ENCODE measurements at regions not wholly inside any gene's neighbourhood (a gene's known extent, or its start where the extent isn't known, plus 50 kb on each side); places are given as distances from the start of the nearest gene placed in this dataset.

- POLR2A ChIA-PET, result no interaction called here
- FAIRE-seq (no peak), DNase-seq (ENCODE audit: extremely low read depth in 1 of 4, low spot score in 3 of 4) (no peak), ATAC-seq (no peak)
- CTCF ChIA-PET (ENCODE audit: low intra/inter-chr PET ratio), result no interaction called here
- H3K9me1 ChIP-seq (ENCODE audit: control insufficient read depth, insufficient read depth, low read length), result no peaks in the 10 kb centered on the region
- no peaks in the 10 kb centered on the region for H3K27me3 ChIP-seq (ENCODE audit: control insufficient read depth in 2 of 2, insufficient read depth in 2 of 2, low read length in 2 of 2)
- H3K27ac ChIP-seq (ENCODE audit: extremely low read depth, low read depth, low read length), result no peak overlapping the region
- no peaks in the 10 kb centered on the region for H3K79me2 ChIP-seq (ENCODE audit: control insufficient read depth, insufficient read depth, low read length)
- no peaks in the 10 kb centered on the region for H3K36me3 ChIP-seq (ENCODE audit: control insufficient read depth, insufficient read depth, low read length)
- no peak overlapping the region for H2AFZ ChIP-seq (ENCODE audit: low read depth, low read length)
- H3K4me2 ChIP-seq (ENCODE audit: insufficient read depth, low read length), result no peak overlapping the region
- H4K20me1 ChIP-seq (replicated peaks; ENCODE audit: control insufficient read depth, insufficient read depth, low read length), result no peaks in the 10 kb centered on the region
- no peak overlapping the region for H3K4me3 ChIP-seq
- WGBS (ENCODE audit: insufficient coverage, low coverage, missing lambda C conversion rate), result 0% methylated on average over 4 of the region's 4 CpGs
- TF ChIP-seq FOXJ3 (CRISPR knock-in tag; IDR thresholded peaks at IDR 0.05), result no peak
- TF ChIP-seq USF2 (CRISPR knock-in tag; IDR thresholded peaks at IDR 0.05), result no peak
- no peak for TF ChIP-seq FOXA3 (CRISPR knock-in tag; conservative IDR thresholded peaks at IDR 0.05 in 1 of 2, IDR thresholded peaks at IDR 0.05 in 1 of 2)
- no peaks in the 10 kb centered on the region for H3K4me1 ChIP-seq (replicated peaks in 1 of 2; ENCODE audit: control insufficient read depth in 2 of 2, insufficient read depth in 2 of 2, low read length in 2 of 2)
- intact Hi-C loops (cut with micrococcal nuclease), result no loop called here
- in situ Hi-C loops (cut with MboI), result no loop called here
- H3K9ac ChIP-seq (ENCODE audit: insufficient read depth in 1 of 2, low read depth in 2 of 2, low read length in 2 of 2), result no peak overlapping the region
- no peaks in the 10 kb centered on the region for H3K9me3 ChIP-seq (replicated peaks; ENCODE audit: control insufficient read depth, insufficient read depth, low read depth, low read length)
- no TSS peak for BruUV-seq (replicated peaks)
These were observed 1054.8 kb downstream of the SI start for GRCh38 chr3:164023480-164023879.

GRCh38 chr3:164018500-164018899, 1059.8 kb downstream of the SI start:
- no peaks in the 10 kb centered on the region for H3K36me3 ChIP-seq (ENCODE audit: control insufficient read depth, insufficient read depth, low read length)
- no peaks in the 10 kb centered on the region for H4K20me1 ChIP-seq (replicated peaks; ENCODE audit: control insufficient read depth, insufficient read depth, low read length)
- no peak overlapping the region for H3K27ac ChIP-seq (ENCODE audit: extremely low read depth, low read depth, low read length)
- no peaks in the 10 kb centered on the region for H3K27me3 ChIP-seq (ENCODE audit: control insufficient read depth in 2 of 2, insufficient read depth in 2 of 2, low read length in 2 of 2)
- H2AFZ ChIP-seq (ENCODE audit: low read depth, low read length), result no peak overlapping the region
- no peaks in the 10 kb centered on the region for H3K79me2 ChIP-seq (ENCODE audit: control insufficient read depth, insufficient read depth, low read length)
- no peaks in the 10 kb centered on the region for H3K9me1 ChIP-seq (ENCODE audit: control insufficient read depth, insufficient read depth, low read length)
- FAIRE-seq (no peak), ATAC-seq (no peak), DNase-seq (ENCODE audit: extremely low read depth in 1 of 4, low spot score in 3 of 4) (no peak)
- intact Hi-C loops (cut with micrococcal nuclease) (no loop called here), in situ Hi-C loops (cut with MboI) (no loop called here)
- H3K9me3 ChIP-seq (replicated peaks; ENCODE audit: control insufficient read depth, insufficient read depth, low read depth, low read length), result no peaks in the 10 kb centered on the region
- ChIA-PET CTCF (ENCODE audit: low intra/inter-chr PET ratio) (no interaction called here), POLR2A (no interaction called here)
- under 1% methylated on average over 9 of the region's 9 CpGs for WGBS (ENCODE audit: insufficient coverage, low coverage, missing lambda C conversion rate)
- H3K4me2 ChIP-seq (ENCODE audit: insufficient read depth, low read length), result no peak overlapping the region
- BruUV-seq (replicated peaks), result no TSS peak
- H3K4me3 ChIP-seq, result no peak overlapping the region
- no peaks in the 10 kb centered on the region for H3K4me1 ChIP-seq (replicated peaks in 1 of 2; ENCODE audit: control insufficient read depth in 2 of 2, insufficient read depth in 2 of 2, low read length in 2 of 2)
- H3K9ac ChIP-seq (ENCODE audit: insufficient read depth in 1 of 2, low read depth in 2 of 2, low read length in 2 of 2), result no peak overlapping the region
- TF ChIP-seq ARID4B (CRISPR knock-in tag; IDR thresholded peaks at IDR 0.05), result no peak
- TF ChIP-seq RAD51 (IDR thresholded peaks at IDR 0.05; ENCODE audit: borderline replicate concordance, low read depth), result no peak
- no peak for TF ChIP-seq ZBTB11 (CRISPR knock-in tag; IDR thresholded peaks at IDR 0.05)
- no peak for TF ChIP-seq NR3C1 (CRISPR knock-in tag; IDR thresholded peaks at IDR 0.05)
